HL-60 (cell line): ENCODE measurements at regions not wholly inside any gene's neighbourhood (a gene's known extent, or its start where the extent isn't known, plus 50 kb on each side); places are given as distances from the start of the nearest gene placed in this dataset.

ENCODE experiments used
- DNase-seq, 2 experiments: peaks; one replicate each; pipeline ENCODE4 v3.0.0-alpha.2; 2010 to 2020; ENCODE audit warnings: low read depth in 1 of 2, low spot score in 1 of 2
- H3K27ac ChIP-seq: fragments of 250-450 bp; sonication (Bioruptor Pico); replicated peaks from 2 replicates; pipeline ENCODE4 v1.5.1; 2020; ENCODE audit warnings: mild to moderate bottlenecking, moderate library complexity
- H3K27me3 ChIP-seq: fragments of 250-450 bp; sonication (Bioruptor Pico); 2 replicates; pipeline ENCODE4 v1.5.1; 2021; ENCODE audit warnings: mild to moderate bottlenecking, moderate library complexity; ENCODE audit not compliant: insufficient read depth, poor library complexity, severe bottlenecking
- H3K4me3 ChIP-seq: replicated peaks from 2 replicates; pipeline ENCODE4 v1.5.1; 2011; ENCODE audit warnings: mild to moderate bottlenecking, control low read depth, low read length; ENCODE audit not compliant: insufficient read depth
- CTCF ChIP-seq: IDR thresholded peaks from one replicate; pipeline ENCODE4 v1.5.1; 2011; ENCODE audit warnings: low read length, control low read depth, inconsistent platforms; ENCODE audit not compliant: insufficient read depth
- GABPA ChIP-seq: IDR thresholded peaks from 2 replicates; pipeline ENCODE4 v1.6.1; 2012; ENCODE audit warnings: low read depth
- POLR2AphosphoS5 ChIP-seq: IDR thresholded peaks from 2 replicates; pipeline ENCODE4 v1.6.1; 2012; ENCODE audit warnings: low read depth
- REST ChIP-seq: IDR thresholded peaks from 2 replicates; pipeline ENCODE4 v1.6.1; 2012; ENCODE audit warnings: low read depth; ENCODE audit not compliant: insufficient replicate concordance
- SPI1 ChIP-seq: IDR thresholded peaks from 2 replicates; pipeline ENCODE4 v1.6.1; 2012; ENCODE audit warnings: low read depth, mild to moderate bottlenecking, borderline replicate concordance

GRCh38 chr3:159536876-159537275 is 451.8 kb upstream of the IL12A start:
- no peaks in the 10 kb centered on the region for H3K27me3 ChIP-seq
- DNase-seq = no peak
- H3K4me3 ChIP-seq = no peak overlapping the region
- TF ChIP-seq SPI1 (no peak), REST (no peak), POLR2AphosphoS5 (no peak), GABPA (no peak), CTCF (no peak)
- H3K27ac ChIP-seq = no peak overlapping the region

GRCh38 chr3:159538507-159538906 is 450.1 kb upstream of the IL12A start:
- H3K4me3 ChIP-seq = no peak overlapping the region
- H3K27me3 ChIP-seq = no peaks in the 10 kb centered on the region
- TF ChIP-seq CTCF (no peak), REST (no peak), SPI1 (no peak), POLR2AphosphoS5 (no peak), GABPA (no peak)
- no peak for DNase-seq
- H3K27ac ChIP-seq = no peak overlapping the region

- TF ChIP-seq POLR2AphosphoS5 (no peak), GABPA (no peak), CTCF (no peak), REST (no peak), SPI1 (no peak)
- Histone ChIP-seq H3K27ac (no peak overlapping the region), H3K27me3 (no peaks in the 10 kb centered on the region), H3K4me3 (no peak overlapping the region)
- no peak for DNase-seq
These were observed 447.6 kb upstream of the IL12A start for GRCh38 chr3:159540882-159541495.
